IMR-90 (cell line): ENCODE measurements at regions not wholly inside any gene's neighbourhood (a gene's known extent, or its start where the extent isn't known, plus 50 kb on each side); places are given as distances from the start of the nearest gene placed in this dataset.

ENCODE experiments used
- ATAC-seq: fragments of 200-7000 bp; cut with Tn5 transposase; 2 replicates; pipeline ENCODE4 v1.9.1; 2020; ENCODE audit warnings: low read depth, mild to moderate bottlenecking, moderate library complexity
- BruUV-seq: library from RNA; stranded (reverse); fragments of 400-500 nt; replicated peaks from 2 replicates; lab custom pipeline; 2021; lab: Mats Ljungman, UMichigan
- CTCF ChIA-PET: fragments of 300-600 bp; formaldehyde crosslinking; extraction: SDS; loops from one replicate; lab custom pipeline; 2021; ENCODE audit warnings: antibody characterized with exemption; lab: Yijun Ruan, JAX
- POLR2A ChIA-PET: fragments of 300-600 bp; sonication (Branson Sonifier 250); formaldehyde crosslinking; loops from one replicate; lab custom pipeline; 2022; ENCODE audit warnings: antibody characterized with exemption; ENCODE audit not compliant: unreplicated experiment; lab: Charles Lee
- DNase-seq: peaks from one replicate; pipeline ENCODE4 v3.0.0; 2013
- H2AFZ ChIP-seq: replicated peaks from 2 replicates; pipeline ENCODE3; 2013; ENCODE audit warnings: low read length, mild to moderate bottlenecking; ENCODE audit not compliant: poor library complexity
- H2AK5ac ChIP-seq: 2 replicates; pipeline ENCODE4 v1.6.1; 2013; ENCODE audit warnings: low read depth, low read length, inconsistent platforms
- H2AK9ac ChIP-seq: replicated peaks from 2 replicates; pipeline ENCODE3; 2013; ENCODE audit warnings: mild to moderate bottlenecking, low read depth, low read length, moderate library complexity; ENCODE audit not compliant: poor library complexity
- H2BK120ac ChIP-seq: 2 replicates; pipeline ENCODE4 v1.6.1; 2013; ENCODE audit warnings: low read depth, low read length, inconsistent platforms
- H2BK15ac ChIP-seq: 3 replicates; pipeline ENCODE4 v1.6.1; 2013; ENCODE audit warnings: low read depth, low read length, inconsistent platforms
- H2BK20ac ChIP-seq: 2 replicates; pipeline ENCODE4 v1.6.1; 2013; ENCODE audit warnings: low read depth, mild to moderate bottlenecking, inconsistent platforms, low read length, moderate library complexity
- H2BK5ac ChIP-seq: 2 replicates; pipeline ENCODE4 v1.6.1; 2013; ENCODE audit warnings: mild to moderate bottlenecking, low read depth, low read length, inconsistent platforms; ENCODE audit not compliant: poor library complexity, severe bottlenecking
- H3K14ac ChIP-seq: replicated peaks from 2 replicates; pipeline ENCODE4 v1.6.1; 2013; ENCODE audit warnings: low read depth, low read length, inconsistent platforms
- H3K18ac ChIP-seq: 2 replicates; pipeline ENCODE4 v1.6.1; 2013; ENCODE audit warnings: low read depth, low read length, control low read depth
- H3K23ac ChIP-seq: 2 replicates; pipeline ENCODE4 v1.6.1; 2013; ENCODE audit warnings: low read depth, low read length, inconsistent platforms
- H3K27ac ChIP-seq: 2 replicates; pipeline ENCODE4 v1.5.1; 2013; ENCODE audit warnings: mild to moderate bottlenecking, control low read depth, low read length; ENCODE audit not compliant: insufficient read depth
- H3K27me3 ChIP-seq: 2 replicates; pipeline ENCODE4 v1.6.1; 2013; ENCODE audit warnings: low read length; ENCODE audit not compliant: control insufficient read depth, insufficient read depth
- H3K36me3 ChIP-seq: 2 replicates; pipeline ENCODE4 v1.6.1; 2013; ENCODE audit warnings: low read length, mixed read lengths; ENCODE audit not compliant: control insufficient read depth, insufficient read depth
- H3K4ac ChIP-seq: 2 replicates; pipeline ENCODE4 v1.6.1; 2013; ENCODE audit warnings: low read depth, low read length, inconsistent platforms
- H3K4me1 ChIP-seq: 2 replicates; pipeline ENCODE4 v1.6.1; 2013; ENCODE audit warnings: low read length, mixed read lengths; ENCODE audit not compliant: control insufficient read depth, insufficient read depth
- H3K4me2 ChIP-seq: 2 replicates; pipeline ENCODE4 v1.6.1; 2013; ENCODE audit warnings: low read depth, mild to moderate bottlenecking, control low read depth, low read length, moderate library complexity
- H3K4me3 ChIP-seq: 2 replicates; pipeline ENCODE4 v1.5.1; 2013; ENCODE audit warnings: low read depth, mild to moderate bottlenecking, control low read depth, low read length, moderate library complexity; ENCODE audit not compliant: insufficient read depth
- H3K56ac ChIP-seq: 2 replicates; pipeline ENCODE4 v1.6.1; 2013; ENCODE audit warnings: low read length, inconsistent platforms; ENCODE audit not compliant: insufficient read depth; ENCODE audit errors: extremely low read depth
- H3K79me1 ChIP-seq, 2 experiments: 2 replicates each; pipeline ENCODE4 v1.6.1; 2013; ENCODE audit warnings: low read length in 2 of 2, inconsistent platforms in 1 of 2, low read depth in 1 of 2
- H3K9ac ChIP-seq: 2 replicates; pipeline ENCODE4 v1.6.1; 2013; ENCODE audit warnings: low read depth, low read length, control low read depth
- H3K9me1 ChIP-seq: 2 replicates; pipeline ENCODE4 v1.6.1; 2013; ENCODE audit warnings: low read length, inconsistent platforms; ENCODE audit not compliant: insufficient read depth
- H3K9me3 ChIP-seq: 2 replicates; pipeline ENCODE4 v1.6.1; 2013; ENCODE audit warnings: low read length; ENCODE audit not compliant: control insufficient read depth, insufficient read depth
- H4K20me1 ChIP-seq: 2 replicates; pipeline ENCODE4 v1.6.1; 2013; ENCODE audit warnings: low read length, inconsistent platforms; ENCODE audit not compliant: insufficient read depth
- H4K5ac ChIP-seq: 2 replicates; pipeline ENCODE4 v1.6.1; 2013; ENCODE audit warnings: mild to moderate bottlenecking, low read depth, low read length, control low read depth
- H4K8ac ChIP-seq, 2 experiments: 2 replicates each; pipeline ENCODE4 v1.6.1; 2013; ENCODE audit warnings: low read depth in 2 of 2, low read length in 2 of 2, control low read depth in 1 of 2, inconsistent platforms in 1 of 2
- H4K91ac ChIP-seq: 2 replicates; pipeline ENCODE4 v1.6.1; 2013; ENCODE audit warnings: low read depth, low read length, inconsistent platforms; ENCODE audit not compliant: insufficient read depth
- BHLHE40 ChIP-seq: fragments of 150-350 bp; IDR thresholded peaks from 2 replicates; pipeline ENCODE4 v1.6.1; 2016; ENCODE audit warnings: mild to moderate bottlenecking, low read depth, low read length
- CEBPB ChIP-seq: IDR thresholded peaks from 2 replicates; pipeline ENCODE4 v1.6.1; 2012; ENCODE audit warnings: low read depth, low read length, improper control_type of control experiment
- CHD1 ChIP-seq: IDR thresholded peaks from 2 replicates; pipeline ENCODE4 v1.6.1; 2012; ENCODE audit warnings: low read depth, low read length, improper control_type of control experiment
- POLR2A ChIP-seq: IDR thresholded peaks from 2 replicates; pipeline ENCODE4 v1.6.1; 2012; ENCODE audit warnings: mild to moderate bottlenecking, low read depth, low read length
- RAD21 ChIP-seq: IDR thresholded peaks from 2 replicates; pipeline ENCODE4 v1.6.1; 2012; ENCODE audit warnings: low read length, improper control_type of control experiment
- RFX5 ChIP-seq: IDR thresholded peaks from 2 replicates; pipeline ENCODE4 v1.8.0; 2012; ENCODE audit warnings: low read depth, mild to moderate bottlenecking, low read length, moderate library complexity
- SMC3 ChIP-seq: fragments of 150-350 bp; IDR thresholded peaks from 2 replicates; pipeline ENCODE4 v1.6.1; 2016; ENCODE audit warnings: low read depth, mild to moderate bottlenecking, antibody characterized with exemption, low read length, moderate library complexity
- dilution Hi-C: fragments of 300-500 bp; cut with HindIII; formaldehyde crosslinking; loops from one replicate; pipeline ENCODE4 v1.14.3; 2018; ENCODE audit warnings: low sequenced_read_pairs; ENCODE audit not compliant: unreplicated experiment
- in situ Hi-C: fragments of 300-500 bp; cut with MboI; formaldehyde crosslinking; loops from 3 replicates; pipeline ENCODE4 v1.14.3; 2019; ENCODE audit warnings: low sequenced_read_pairs, inconsistent platforms, mixed read lengths
- intact Hi-C: fragments of 100-400 bp; cut with micrococcal nuclease; formaldehyde crosslinking; loops from 2 replicates; pipeline ENCODE4 v1.10.0; 2022
- TF ChIP-seq, protein P1 (sequence below): fragments of 150-350 bp; IDR thresholded peaks from 2 replicates; pipeline ENCODE4 v1.6.1; 2017; ENCODE audit warnings: mild to moderate bottlenecking, antibody characterized with exemption, low read length, low read depth

DNA sequence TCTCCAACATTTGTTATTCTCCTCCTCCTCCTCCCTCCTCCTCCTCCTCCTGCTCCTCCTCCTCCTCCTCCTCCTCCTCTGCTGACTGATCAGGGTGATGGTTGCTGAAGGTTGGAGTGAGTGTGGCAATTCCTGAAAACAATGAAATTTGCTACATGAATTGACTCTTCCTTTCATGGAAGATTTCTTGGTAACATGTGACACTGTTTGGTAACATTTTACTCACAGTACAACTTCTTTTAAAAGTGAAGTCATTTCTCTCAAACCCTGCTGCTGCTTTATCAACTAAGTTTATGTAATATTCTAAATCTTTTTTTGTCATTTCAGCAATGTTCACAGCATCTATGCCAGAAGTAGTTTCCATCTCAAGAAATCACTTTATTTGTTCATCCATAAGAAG, 543.0 kb downstream of the MAFB start:
- Histone ChIP-seq H2AK5ac (no peak overlapping the region), H3K4me1 (no peaks in the 10 kb centered on the region), H3K79me1 (no peaks in the 10 kb centered on the region), H2BK120ac (no peak overlapping the region), H3K9me1 (no peaks in the 10 kb centered on the region), H4K5ac (no peak overlapping the region), H2AFZ (no peak overlapping the region), H3K9me3 (no peaks in the 10 kb centered on the region), H3K4me2 (no peak overlapping the region), H3K23ac (no peak overlapping the region), H2AK9ac (no peak overlapping the region), H3K9ac (no peak overlapping the region), H3K4me3 (no peak overlapping the region), H3K27ac (no peak overlapping the region), H2BK20ac (no peak overlapping the region), H3K18ac (no peak overlapping the region), H2BK5ac (no peak overlapping the region), H4K91ac (no peak overlapping the region), H4K8ac (no peak overlapping the region), H3K4ac (no peak overlapping the region), H4K20me1 (no peaks in the 10 kb centered on the region), H3K27me3 (no peaks in the 10 kb centered on the region), H3K36me3 (no peaks in the 10 kb centered on the region), H2BK15ac (no peak overlapping the region), H3K14ac (no peak overlapping the region), H3K56ac (no peak overlapping the region)
- ChIA-PET POLR2A (no interaction called here), CTCF (no interaction called here)
- ATAC-seq: no peak
- intact Hi-C loops: no loop called here
- in situ Hi-C loops: no loop called here
- BruUV-seq: no TSS peak
- dilution Hi-C loops: no loop called here
- no peak for DNase-seq
- TF ChIP-seq RFX5: no peak
- TF ChIP-seq CEBPB: no peak
- no peak for TF ChIP-seq RAD21
- no peak for TF ChIP-seq BHLHE40
- no peak for TF ChIP-seq POLR2A
- no peak for TF ChIP-seq SMC3
- TF ChIP-seq, protein P1, sequence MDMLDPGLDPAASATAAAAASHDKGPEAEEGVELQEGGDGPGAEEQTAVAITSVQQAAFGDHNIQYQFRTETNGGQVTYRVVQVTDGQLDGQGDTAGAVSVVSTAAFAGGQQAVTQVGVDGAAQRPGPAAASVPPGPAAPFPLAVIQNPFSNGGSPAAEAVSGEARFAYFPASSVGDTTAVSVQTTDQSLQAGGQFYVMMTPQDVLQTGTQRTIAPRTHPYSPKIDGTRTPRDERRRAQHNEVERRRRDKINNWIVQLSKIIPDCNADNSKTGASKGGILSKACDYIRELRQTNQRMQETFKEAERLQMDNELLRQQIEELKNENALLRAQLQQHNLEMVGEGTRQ: no peak
- no peak for TF ChIP-seq CHD1
